ENCODE measurements at regions not wholly inside any gene's neighbourhood (a gene's known extent, or its start where the extent isn't known, plus 50 kb on each side); places are given as distances from the start of the nearest gene placed in this dataset.

- no peak for TF ChIP-seq CTCF (IDR thresholded peaks at IDR 0.05)
- intact Hi-C loops (cut with micrococcal nuclease) = no loop called here
- Mint-ChIP-seq H3K27me3 (peaks cover 17% of the 10 kb centered on the region), H3K9me3 (no peaks in the 10 kb centered on the region), H3K4me3 (no peak overlapping the region), H3K27ac (no peak overlapping the region), H3K4me1 (ENCODE audit: low read depth) (no peaks in the 10 kb centered on the region), H3K36me3 (ENCODE audit: low read depth) (no peaks in the 10 kb centered on the region)
- ChIA-PET POLR2A (no interaction called here), CTCF (interaction anchor here (0.9 kb wide), 1 partner anchor 9 kb away, joined by 3 read pairs; no protein-coding TSS in a partner anchor)
- no peak for ATAC-seq
- no peak for DNase-seq
These were observed 146.9 kb upstream of the IL12A start for GRCh38 chr3:159841766-159842165.

GRCh38 chr3:159843840-159844730 is 144.6 kb upstream of the IL12A start:
- intact Hi-C loops (cut with micrococcal nuclease) = no loop called here
- H3K27me3 Mint-ChIP-seq = peaks cover 18% of the 10 kb centered on the region
- CTCF ChIA-PET = interaction anchor here (1.7 kb wide), 1 partner anchor 15 kb away, joined by 5 read pairs; no protein-coding TSS in a partner anchor

GRCh38 chr3:159844801-159845261 is 143.8 kb upstream of the IL12A start:
- no peak overlapping the region for H3K27ac Mint-ChIP-seq
- no peak for DNase-seq
- no peak for TF ChIP-seq CTCF (IDR thresholded peaks at IDR 0.05)
- ChIA-PET POLR2A (no interaction called here), CTCF (interaction anchor here (1.7 kb wide), 1 partner anchor 15 kb away, joined by 5 read pairs; no protein-coding TSS in a partner anchor)
- H3K4me3 Mint-ChIP-seq = no peak overlapping the region
- no peak for ATAC-seq
- H3K27me3 Mint-ChIP-seq = peaks cover 15% of the 10 kb centered on the region
- intact Hi-C loops (cut with micrococcal nuclease) = no loop called here
- no peaks in the 10 kb centered on the region for H3K4me1 Mint-ChIP-seq (ENCODE audit: low read depth)
- H3K36me3 Mint-ChIP-seq (ENCODE audit: low read depth) = no peaks in the 10 kb centered on the region
- no peaks in the 10 kb centered on the region for H3K9me3 Mint-ChIP-seq

More at GRCh38 chr3:159843840-159844730, 144.6 kb upstream of the IL12A start:
- Mint-ChIP-seq H3K9me3 (no peaks in the 10 kb centered on the region), H3K4me3 (no peak overlapping the region), H3K27ac (no peak overlapping the region), H3K36me3 (ENCODE audit: low read depth) (no peaks in the 10 kb centered on the region), H3K4me1 (ENCODE audit: low read depth) (no peaks in the 10 kb centered on the region)
- TF ChIP-seq CTCF (IDR thresholded peaks at IDR 0.05) = no peak
- POLR2A ChIA-PET = no interaction called here
- DNase-seq = no peak
- no peak for ATAC-seq

GRCh38 chr3:159845737-159846136 is 142.9 kb upstream of the IL12A start:
- no peaks in the 10 kb centered on the region for H3K4me1 Mint-ChIP-seq (ENCODE audit: low read depth)
- POLR2A ChIA-PET = no interaction called here
- peaks cover 11% of the 10 kb centered on the region for H3K27me3 Mint-ChIP-seq
- H3K36me3 Mint-ChIP-seq (ENCODE audit: low read depth) = no peaks in the 10 kb centered on the region
- ATAC-seq (no peak), DNase-seq (no peak)
- intact Hi-C loops (cut with micrococcal nuclease) = no loop called here
- CTCF ChIA-PET = no interaction called here
- H3K4me3 Mint-ChIP-seq = no peak overlapping the region
- TF ChIP-seq CTCF (IDR thresholded peaks at IDR 0.05) = no peak
- H3K27ac Mint-ChIP-seq = no peak overlapping the region
- H3K9me3 Mint-ChIP-seq = no peaks in the 10 kb centered on the region

GRCh38 chr3:159846255-159846654 is 142.4 kb upstream of the IL12A start:
- TF ChIP-seq CTCF (IDR thresholded peaks at IDR 0.05) = no peak
- no peak for DNase-seq
- Mint-ChIP-seq H3K9me3 (no peaks in the 10 kb centered on the region), H3K4me3 (no peak overlapping the region), H3K27ac (no peak overlapping the region), H3K27me3 (peaks cover 9% of the 10 kb centered on the region), H3K36me3 (ENCODE audit: low read depth) (no peaks in the 10 kb centered on the region), H3K4me1 (ENCODE audit: low read depth) (no peaks in the 10 kb centered on the region)
- ChIA-PET POLR2A (no interaction called here), CTCF (no interaction called here)
- ATAC-seq = no peak
- intact Hi-C loops (cut with micrococcal nuclease) = no loop called here
